ENCODE measurements at regions not wholly inside any gene's neighbourhood (a gene's known extent, or its start where the extent isn't known, plus 50 kb on each side); places are given as distances from the start of the nearest gene placed in this dataset.

DNA sequence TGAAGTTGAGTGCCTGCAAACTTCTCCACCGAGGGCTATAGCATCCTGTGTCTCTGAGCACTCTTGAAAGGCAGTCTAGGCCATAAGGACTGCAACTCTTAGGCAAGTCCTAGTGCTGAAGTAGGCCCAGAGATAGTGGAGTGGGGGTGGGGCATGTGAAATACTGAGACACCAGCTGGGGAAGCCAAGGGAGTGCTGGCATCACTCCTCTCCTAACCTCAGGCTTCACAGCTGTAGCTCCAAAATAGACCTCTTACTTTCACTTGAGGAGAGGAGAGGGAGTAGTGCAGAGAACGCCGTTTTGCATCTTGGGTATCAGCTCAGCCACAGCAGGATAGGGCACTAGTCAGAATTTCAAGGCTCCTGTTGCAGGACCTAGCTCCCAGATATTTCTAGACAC is 56.2 kb upstream of the CYSLTR1 start:
- TF ChIP-seq, protein P1, sequence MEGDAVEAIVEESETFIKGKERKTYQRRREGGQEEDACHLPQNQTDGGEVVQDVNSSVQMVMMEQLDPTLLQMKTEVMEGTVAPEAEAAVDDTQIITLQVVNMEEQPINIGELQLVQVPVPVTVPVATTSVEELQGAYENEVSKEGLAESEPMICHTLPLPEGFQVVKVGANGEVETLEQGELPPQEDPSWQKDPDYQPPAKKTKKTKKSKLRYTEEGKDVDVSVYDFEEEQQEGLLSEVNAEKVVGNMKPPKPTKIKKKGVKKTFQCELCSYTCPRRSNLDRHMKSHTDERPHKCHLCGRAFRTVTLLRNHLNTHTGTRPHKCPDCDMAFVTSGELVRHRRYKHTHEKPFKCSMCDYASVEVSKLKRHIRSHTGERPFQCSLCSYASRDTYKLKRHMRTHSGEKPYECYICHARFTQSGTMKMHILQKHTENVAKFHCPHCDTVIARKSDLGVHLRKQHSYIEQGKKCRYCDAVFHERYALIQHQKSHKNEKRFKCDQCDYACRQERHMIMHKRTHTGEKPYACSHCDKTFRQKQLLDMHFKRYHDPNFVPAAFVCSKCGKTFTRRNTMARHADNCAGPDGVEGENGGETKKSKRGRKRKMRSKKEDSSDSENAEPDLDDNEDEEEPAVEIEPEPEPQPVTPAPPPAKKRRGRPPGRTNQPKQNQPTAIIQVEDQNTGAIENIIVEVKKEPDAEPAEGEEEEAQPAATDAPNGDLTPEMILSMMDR (IDR thresholded peaks at IDR 0.05; ENCODE audit: extremely low read depth, insufficient read depth, missing control alignments) = no peak
- no peak for DNase-seq (ENCODE audit: low spot score)
- in situ Hi-C loops (cut with MboI; ENCODE audit: low pct_unique_long_range_greater_than_20kb, low sequenced_read_pairs, unreplicated experiment) = no loop called here

DNA sequence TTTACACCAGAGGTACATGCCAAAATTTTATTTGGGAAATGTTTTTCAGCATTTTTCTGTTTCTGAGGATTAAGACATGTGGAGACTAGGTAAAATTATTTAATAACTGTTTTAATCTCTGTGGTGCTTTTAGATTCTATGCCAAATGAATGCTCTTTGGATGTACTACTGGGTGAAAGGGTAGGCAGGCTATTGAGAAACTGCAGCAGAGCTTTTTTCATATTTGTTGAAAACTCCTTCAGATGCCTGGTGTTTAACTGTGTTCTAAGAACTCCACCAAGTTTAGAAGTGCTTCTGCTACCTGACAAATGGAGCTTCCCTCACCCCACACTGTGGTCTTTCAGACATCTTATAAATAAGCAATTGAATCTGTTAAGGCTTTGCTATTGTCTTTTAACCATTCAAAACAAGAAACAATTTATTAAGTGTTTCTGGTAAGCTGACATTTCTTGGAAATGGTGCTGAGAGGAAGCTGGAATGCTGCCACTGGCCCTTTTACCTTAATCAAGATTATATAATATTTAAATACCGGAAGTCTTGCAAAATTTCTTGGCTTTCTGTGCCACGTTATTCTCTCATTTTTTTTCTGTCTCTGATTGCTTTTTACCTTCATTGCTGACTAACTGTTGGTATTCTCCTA is 51.2 kb upstream of the CYSLTR1 start:
- TF ChIP-seq, protein P1 (IDR thresholded peaks at IDR 0.05; ENCODE audit: extremely low read depth, insufficient read depth, missing control alignments) = no peak
- in situ Hi-C loops (cut with MboI; ENCODE audit: low pct_unique_long_range_greater_than_20kb, low sequenced_read_pairs, unreplicated experiment) = no loop called here
- no peak for DNase-seq (ENCODE audit: low spot score)

Measured in GM13977 (cell line).